A673 (cell line): ENCODE measurements at regions not wholly inside any gene's neighbourhood (a gene's known extent, or its start where the extent isn't known, plus 50 kb on each side); places are given as distances from the start of the nearest gene placed in this dataset.

Experiments used
- BruUV-seq: library from RNA; stranded (reverse); fragments of 400-500 nt; replicated peaks from 2 replicates; lab custom pipeline; 2021; lab: Mats Ljungman, UMichigan
- CTCF ChIA-PET: fragments of 300-600 bp; sonication (Branson Sonifier 250); formaldehyde crosslinking; loops from one replicate; lab custom pipeline; 2022; ENCODE audit warnings: antibody characterized with exemption; lab: Charles Lee
- POLR2A ChIA-PET: fragments of 300-600 bp; sonication (Branson Sonifier 250); formaldehyde crosslinking; loops from one replicate; lab custom pipeline; 2022; ENCODE audit warnings: antibody characterized with exemption; ENCODE audit not compliant: low non-redundant PET; lab: Charles Lee
- DNase-seq: peaks from one replicate; pipeline ENCODE4 v3.0.0-alpha.2; 2015; ENCODE audit warnings: low spot score
- H3K27ac ChIP-seq: fragments of 200-600 bp; sonication (generic); 2 replicates; pipeline ENCODE4 v1.5.1; 2016; ENCODE audit warnings: mixed run types, low read depth, mild to moderate bottlenecking, mixed read lengths, antibody characterized with exemption, low read length; ENCODE audit not compliant: poor library complexity, severe bottlenecking
- H3K27me3 ChIP-seq: fragments of 200-600 bp; sonication (generic); replicated peaks from 2 replicates; pipeline ENCODE4 v1.6.1; 2017; ENCODE audit warnings: mixed run types, low read depth, mild to moderate bottlenecking, mixed read lengths, antibody characterized with exemption, low read length; ENCODE audit not compliant: insufficient read depth, poor library complexity
- H3K36me3 ChIP-seq: fragments of 200-600 bp; sonication (generic); 2 replicates; pipeline ENCODE4 v1.6.1; 2016; ENCODE audit warnings: mixed run types, mild to moderate bottlenecking, mixed read lengths, antibody characterized with exemption, low read length; ENCODE audit not compliant: insufficient read depth, poor library complexity, severe bottlenecking
- H3K4me1 ChIP-seq: fragments of 200-600 bp; sonication (generic); 2 replicates; pipeline ENCODE4 v1.6.1; 2017; ENCODE audit warnings: mixed run types, mild to moderate bottlenecking, mixed read lengths, antibody characterized with exemption, low read length; ENCODE audit not compliant: insufficient read depth, poor library complexity, severe bottlenecking
- H3K4me3 ChIP-seq: fragments of 200-600 bp; sonication (generic); 2 replicates; pipeline ENCODE4 v1.5.1; 2016; ENCODE audit warnings: low read depth, mixed run types, mild to moderate bottlenecking, mixed read lengths, low read length; ENCODE audit not compliant: poor library complexity, severe bottlenecking
- H3K9me3 ChIP-seq: fragments of 200-600 bp; sonication (generic); 2 replicates; pipeline ENCODE4 v1.6.1; 2016; ENCODE audit warnings: mixed run types, low read depth, mild to moderate bottlenecking, mixed read lengths, antibody characterized with exemption, low read length; ENCODE audit not compliant: poor library complexity, severe bottlenecking
- EZH2 ChIP-seq: fragments of 200-600 bp; sonication (generic); IDR thresholded peaks from 2 replicates; pipeline ENCODE4 v1.6.1; 2017; ENCODE audit warnings: borderline replicate concordance, low read depth, mild to moderate bottlenecking, mixed read lengths, antibody characterized with exemption, low read length; ENCODE audit not compliant: poor library complexity, severe bottlenecking
- intact Hi-C: fragments of 100-400 bp; cut with micrococcal nuclease; formaldehyde crosslinking; loops from one replicate; pipeline ENCODE4 v1.10.0; 2022; ENCODE audit not compliant: unreplicated experiment
- TF ChIP-seq, protein P1 (sequence below): fragments of 300-800, 200-600 bp; sonication (generic); conservative IDR thresholded peaks from 2 replicates; pipeline ENCODE4 v1.5.1; 2017; ENCODE audit warnings: low read depth, mild to moderate bottlenecking, antibody characterized with exemption, low read length, moderate library complexity, mixed read lengths

GRCh38 chr13:97851269-97851668, 102.2 kb upstream of the IPO5 start:
- POLR2A ChIA-PET, result interaction anchor here (0.8 kb wide), 2 partner anchors 126 to 183 kb away, joined by 3 to 4 read pairs; no protein-coding TSS in a partner anchor

GRCh38 chr13:97852181-97852874, 101.1 kb upstream of the IPO5 start:
- peaks cover 8% of the 10 kb centered on the region for H3K9me3 ChIP-seq
- POLR2A ChIA-PET, result interaction anchor here (0.8 kb wide), 2 partner anchors 182 to 336 kb away, joined by 3 to 5 read pairs; no protein-coding TSS in a partner anchor
- no peak for DNase-seq
- no peak for TF ChIP-seq EZH2
- TF ChIP-seq, protein P1, sequence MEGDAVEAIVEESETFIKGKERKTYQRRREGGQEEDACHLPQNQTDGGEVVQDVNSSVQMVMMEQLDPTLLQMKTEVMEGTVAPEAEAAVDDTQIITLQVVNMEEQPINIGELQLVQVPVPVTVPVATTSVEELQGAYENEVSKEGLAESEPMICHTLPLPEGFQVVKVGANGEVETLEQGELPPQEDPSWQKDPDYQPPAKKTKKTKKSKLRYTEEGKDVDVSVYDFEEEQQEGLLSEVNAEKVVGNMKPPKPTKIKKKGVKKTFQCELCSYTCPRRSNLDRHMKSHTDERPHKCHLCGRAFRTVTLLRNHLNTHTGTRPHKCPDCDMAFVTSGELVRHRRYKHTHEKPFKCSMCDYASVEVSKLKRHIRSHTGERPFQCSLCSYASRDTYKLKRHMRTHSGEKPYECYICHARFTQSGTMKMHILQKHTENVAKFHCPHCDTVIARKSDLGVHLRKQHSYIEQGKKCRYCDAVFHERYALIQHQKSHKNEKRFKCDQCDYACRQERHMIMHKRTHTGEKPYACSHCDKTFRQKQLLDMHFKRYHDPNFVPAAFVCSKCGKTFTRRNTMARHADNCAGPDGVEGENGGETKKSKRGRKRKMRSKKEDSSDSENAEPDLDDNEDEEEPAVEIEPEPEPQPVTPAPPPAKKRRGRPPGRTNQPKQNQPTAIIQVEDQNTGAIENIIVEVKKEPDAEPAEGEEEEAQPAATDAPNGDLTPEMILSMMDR, result no peak
- no TSS peak for BruUV-seq
- CTCF ChIA-PET, result no interaction called here
- H3K4me3 ChIP-seq, result no peak overlapping the region
- intact Hi-C loops, result loop anchor here (10.0 kb wide), 2 partner anchors 292 to 582 kb away; partner anchors contain the start of gene FARP1
- H3K27ac ChIP-seq, result peak overlapping the region; percentile 56
- H3K4me1 ChIP-seq, result peaks cover 49% of the 10 kb centered on the region
- no peaks in the 10 kb centered on the region for H3K27me3 ChIP-seq
- no peaks in the 10 kb centered on the region for H3K36me3 ChIP-seq

More at GRCh38 chr13:97851269-97851668, 102.2 kb upstream of the IPO5 start:
- Histone ChIP-seq H3K4me3 (no peak overlapping the region), H3K27me3 (no peaks in the 10 kb centered on the region), H3K36me3 (no peaks in the 10 kb centered on the region), H3K4me1 (peaks cover 38% of the 10 kb centered on the region), H3K27ac (peak overlapping the region; percentile 56), H3K9me3 (peaks cover 8% of the 10 kb centered on the region)
- DNase-seq, result peak; percentile 87
- TF ChIP-seq, protein P1, result 0 out of 2 replicates have a peak, but pooled peaks have one; percentile 2
- no peak for TF ChIP-seq EZH2
- no TSS peak for BruUV-seq
- CTCF ChIA-PET, result no interaction called here
- intact Hi-C loops, result loop anchor here (10.0 kb wide), 2 partner anchors 294 to 584 kb away; partner anchors contain the start of gene FARP1

- Histone ChIP-seq H3K27me3 (no peaks in the 10 kb centered on the region), H3K36me3 (no peaks in the 10 kb centered on the region), H3K9me3 (peaks cover 8% of the 10 kb centered on the region), H3K27ac (peak overlapping the region; percentile 16), H3K4me1 (peaks cover 41% of the 10 kb centered on the region), H3K4me3 (no peak overlapping the region)
- TF ChIP-seq EZH2, result no peak
- TF ChIP-seq, protein P1, result no peak
- POLR2A ChIA-PET, result interaction anchor here (0.7 to 0.8 kb wide), 2 partner anchors 335 to 617 kb away, joined by 4 to 5 read pairs; no protein-coding TSS in a partner anchor
- CTCF ChIA-PET, result no interaction called here
- DNase-seq, result no peak
- intact Hi-C loops, result loop anchor here (10.0 kb wide), 2 partner anchors 291 to 581 kb away; partner anchors contain the start of gene FARP1
- BruUV-seq, result no TSS peak
Measured at GRCh38 chr13:97853550-97853949, 99.9 kb upstream of the IPO5 start.
